GM18520 (cell line): ENCODE measurements at regions not wholly inside any gene's neighbourhood (a gene's known extent, or its start where the extent isn't known, plus 50 kb on each side); places are given as distances from the start of the nearest gene placed in this dataset.
"Not testable (repeated sequence)": the region's sequence is repeated elsewhere in the genome, so short reads cannot be mapped to it uniquely, and the experiment has no call there.

Experiments
- ATAC-seq: cut with Tn5 transposase; IDR thresholded peaks from one replicate; pipeline ENCODE4 v1.9.1; 2021; ENCODE audit not compliant: unreplicated experiment

- ATAC-seq = no peak
Measured at GRCh38 chr7:131067220-131067619, 260.5 kb upstream of the MKLN1 start.

- no peak for ATAC-seq
Measured at GRCh38 chr7:131068604-131069021, 259.1 kb upstream of the MKLN1 start.

GRCh38 chr7:131071786-131072504, 255.7 kb upstream of the MKLN1 start:
- no peak for ATAC-seq

DNA sequence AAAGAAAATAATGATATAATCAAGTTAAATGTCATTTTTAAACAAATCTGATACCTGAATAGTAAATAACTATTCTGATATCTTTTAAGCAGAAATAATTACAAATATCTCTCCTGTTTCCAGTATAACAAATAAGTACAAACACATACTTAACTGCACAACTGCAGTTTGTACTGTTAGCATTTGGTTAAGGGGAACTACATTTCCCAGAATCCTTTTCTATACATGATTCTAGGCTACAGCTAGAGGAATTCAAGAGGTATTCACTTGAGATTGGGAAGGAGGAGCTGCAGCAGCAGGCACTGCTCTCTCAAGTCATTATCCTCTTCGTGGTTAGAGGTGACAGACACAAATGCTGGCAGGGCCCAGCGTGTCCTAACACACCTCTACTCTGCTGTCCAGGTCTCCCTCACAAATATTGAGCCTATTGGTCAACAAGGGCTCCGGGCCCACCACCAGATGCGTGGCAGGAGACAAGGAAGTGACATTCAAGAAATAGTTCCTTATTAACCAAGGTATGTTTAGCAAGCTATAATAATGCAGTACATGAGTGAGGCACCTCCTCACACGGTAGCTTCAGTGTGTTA, 255.1 kb upstream of the MKLN1 start:
- no peak for ATAC-seq

- no peak for ATAC-seq
Measured at GRCh38 chr7:131074043-131074442, 253.6 kb upstream of the MKLN1 start.

GRCh38 chr7:131074585-131074984, 253.1 kb upstream of the MKLN1 start:
- ATAC-seq = no peak

- ATAC-seq = no peak
Measured at GRCh38 chr7:131075406-131075805, 252.3 kb upstream of the MKLN1 start.

DNA sequence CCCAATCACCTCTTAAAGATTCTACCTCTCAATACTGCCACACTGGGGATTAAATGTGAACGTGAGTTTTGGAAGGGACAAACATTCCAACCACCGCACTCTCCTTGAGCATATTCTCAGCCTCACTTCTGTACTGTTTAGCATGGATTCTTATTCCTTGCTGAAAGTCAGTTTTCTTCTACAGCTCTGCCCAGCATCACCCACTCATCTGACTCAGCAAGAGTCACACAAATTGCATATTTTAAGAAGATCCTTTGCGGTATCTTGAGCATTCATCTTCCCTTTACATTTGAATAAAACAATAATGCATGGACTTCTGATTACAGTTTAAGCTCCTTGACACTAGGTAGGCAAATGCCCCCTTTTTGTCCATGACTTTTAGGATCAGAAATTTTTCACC, 251.6 kb upstream of the MKLN1 start:
- no peak for ATAC-seq

GRCh38 chr7:131076711-131077181, 250.9 kb upstream of the MKLN1 start:
- no peak for ATAC-seq

DNA sequence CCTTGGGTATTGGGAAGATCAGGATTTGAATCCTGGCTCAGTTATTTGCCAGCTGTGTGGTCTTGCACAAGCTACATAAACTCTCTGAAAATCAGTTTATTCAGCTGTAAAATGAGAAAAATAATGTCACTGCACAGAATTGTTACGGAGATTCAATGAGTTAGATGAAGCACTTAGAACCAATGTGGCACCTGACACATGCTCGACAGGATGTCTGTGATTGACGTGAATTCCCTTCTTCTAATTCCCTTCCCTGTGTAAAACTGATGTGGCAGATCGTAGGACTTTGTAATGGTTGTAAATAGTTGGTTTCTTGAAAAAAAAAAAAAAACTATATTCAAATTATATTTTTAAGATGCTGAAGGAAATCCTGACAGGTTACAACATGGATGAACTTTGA, 249.9 kb upstream of the MKLN1 start:
- no peak for ATAC-seq

DNA sequence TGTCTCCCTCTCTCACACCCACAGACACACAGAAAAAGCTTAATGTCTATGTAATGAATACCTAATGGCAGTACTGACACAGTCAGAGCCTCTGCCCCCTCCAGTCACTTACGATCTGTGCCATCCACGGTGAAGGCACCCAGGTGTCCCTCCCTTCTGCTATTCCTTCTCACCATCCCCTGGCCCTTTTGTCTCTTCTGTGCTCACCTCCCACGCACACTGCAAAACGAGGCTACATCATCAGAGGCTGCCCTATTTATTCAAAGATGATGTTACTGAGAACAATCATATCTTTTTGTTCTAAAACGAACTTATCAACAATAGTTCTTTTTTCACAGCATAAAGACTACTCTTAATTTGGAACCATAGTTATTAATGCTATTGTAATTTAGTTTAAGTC, 246.9 kb upstream of the MKLN1 start:
- no peak for ATAC-seq

DNA sequence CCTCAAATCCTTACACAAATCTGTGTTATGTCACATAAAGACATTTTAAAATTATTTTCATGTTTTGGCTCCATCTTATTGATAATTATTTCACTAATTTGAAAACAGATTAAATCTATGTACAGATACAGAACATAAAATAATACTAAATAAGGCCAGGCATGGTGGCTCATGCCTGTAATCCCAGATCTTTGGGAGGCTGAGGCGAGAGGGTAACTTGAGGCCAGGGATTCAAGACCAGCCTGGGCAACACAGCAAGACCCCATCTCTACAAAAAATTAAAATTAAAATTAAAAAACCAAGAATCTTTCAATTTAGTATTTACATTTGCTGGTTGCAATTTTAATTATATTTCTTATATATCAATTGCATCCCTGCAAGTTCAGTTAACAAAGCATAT, 246.4 kb upstream of the MKLN1 start:
- ATAC-seq = no peak

GRCh38 chr7:131083781-131084180, 243.9 kb upstream of the MKLN1 start:
- ATAC-seq = no peak

DNA sequence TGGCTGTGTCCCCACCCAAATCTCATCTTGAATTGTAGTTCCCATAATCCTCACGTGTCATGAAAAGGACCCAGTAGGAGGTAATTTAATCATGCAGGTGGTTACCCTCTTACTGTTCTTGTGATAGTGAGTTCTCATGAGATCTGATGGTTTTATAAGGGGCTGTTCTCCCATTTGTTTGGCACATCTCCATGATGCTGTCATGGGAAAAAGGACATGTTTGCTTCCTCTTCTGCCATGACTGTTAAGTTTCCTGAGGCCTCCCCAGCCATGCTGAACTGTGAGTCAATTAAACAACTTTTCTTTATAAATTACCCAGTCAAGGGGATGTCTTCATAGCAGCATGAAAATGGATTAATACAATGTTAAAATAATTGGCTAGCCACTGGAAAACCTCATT, 243.3 kb upstream of the MKLN1 start:
- ATAC-seq = not testable (repeated sequence)

GRCh38 chr7:131087756-131088658, 239.7 kb upstream of the MKLN1 start:
- ATAC-seq = no peak

DNA sequence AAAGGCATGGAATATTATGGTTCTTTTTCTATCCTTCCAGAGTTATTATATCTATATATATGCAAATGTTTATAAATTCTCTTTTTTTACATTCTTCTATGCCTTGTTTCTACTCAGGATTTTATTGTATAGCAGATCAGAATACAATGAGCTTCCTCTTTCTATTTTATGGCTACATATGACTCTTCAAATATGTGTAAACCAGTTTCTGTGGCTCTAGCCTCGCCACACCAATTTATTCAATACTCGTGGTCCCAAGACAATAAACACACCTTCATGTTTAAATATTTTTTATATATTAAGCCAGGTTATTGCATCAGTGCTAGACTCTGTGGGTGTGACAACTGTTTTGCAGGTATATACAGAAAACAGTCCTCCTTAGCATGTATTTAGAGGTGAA, 237.5 kb upstream of the MKLN1 start:
- ATAC-seq = no peak

DNA sequence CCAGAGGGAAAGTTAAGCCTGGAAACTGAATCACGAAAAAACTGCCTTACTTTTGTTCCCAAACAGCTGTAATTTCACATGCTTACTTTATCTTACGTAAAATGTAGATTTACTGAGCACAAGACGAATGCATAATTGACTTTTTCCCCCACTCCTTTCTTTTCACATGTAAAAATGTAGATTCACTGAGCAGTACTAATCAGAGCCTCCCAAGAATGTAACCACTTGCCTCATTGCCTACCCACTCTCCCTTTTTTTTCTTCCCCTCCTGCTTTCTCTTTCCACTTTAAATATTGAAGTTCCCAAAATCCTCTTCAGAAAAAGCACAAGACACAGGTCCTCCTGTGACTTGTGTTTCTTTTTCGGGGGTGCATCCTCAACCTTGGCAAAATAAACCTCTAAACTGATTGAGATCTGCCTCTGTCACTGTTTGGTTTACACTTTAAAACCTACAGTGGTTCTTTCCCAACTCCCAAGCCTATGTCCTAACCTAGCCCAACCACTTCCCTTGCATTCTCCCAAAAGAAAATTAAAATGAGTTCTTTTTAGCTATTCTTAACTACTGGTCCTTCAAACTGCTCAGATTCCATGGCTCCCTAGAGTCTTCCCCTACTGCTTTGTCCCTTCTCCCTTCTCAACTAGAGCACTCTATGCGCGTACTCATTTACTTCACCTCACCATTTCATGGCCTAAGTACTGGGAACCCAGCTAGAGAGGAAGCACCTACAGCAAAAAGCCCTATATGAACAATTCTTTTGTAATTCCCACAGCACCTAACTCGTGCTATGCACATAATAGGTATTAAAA, 236.6 kb upstream of the MKLN1 start:
- no peak for ATAC-seq

- no peak for ATAC-seq
Measured at GRCh38 chr7:131094685-131095084, 233.0 kb upstream of the MKLN1 start.

- ATAC-seq = no peak
Measured at GRCh38 chr7:131095346-131095745, 232.3 kb upstream of the MKLN1 start.

DNA sequence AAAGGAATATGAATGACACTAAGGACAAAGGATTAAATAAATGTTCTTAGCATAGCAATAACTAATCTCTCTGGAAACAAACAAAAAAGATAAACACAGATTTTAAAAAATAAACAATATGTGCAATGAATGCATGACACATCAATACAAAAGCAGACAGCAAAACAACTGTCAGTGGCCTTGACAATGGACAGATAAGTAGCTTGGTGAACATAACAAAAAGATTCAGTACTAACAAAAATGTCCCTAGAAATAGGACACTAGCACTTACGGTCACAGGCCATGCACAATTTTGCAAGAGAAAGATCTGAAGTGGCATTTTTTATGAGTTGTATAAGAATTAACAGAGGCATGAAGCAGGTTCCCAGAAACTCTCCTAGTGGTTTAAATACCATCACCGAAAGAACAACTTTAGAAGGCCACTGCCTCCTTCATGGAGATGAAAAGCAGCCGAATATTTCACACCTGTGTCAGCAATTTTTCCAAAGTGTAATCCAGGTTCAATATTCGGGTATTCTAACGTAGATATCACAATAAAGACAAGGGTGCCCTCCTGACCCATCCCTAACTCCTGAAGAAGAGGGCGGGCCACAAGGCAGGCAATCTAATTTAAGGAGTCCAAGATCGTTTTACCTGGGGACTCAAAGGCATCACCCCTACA, 231.3 kb upstream of the MKLN1 start:
- ATAC-seq = no peak
